CD4-positive, alpha-beta memory T cell (primary cell): ENCODE measurements at regions not wholly inside any gene's neighbourhood (a gene's known extent, or its start where the extent isn't known, plus 50 kb on each side); places are given as distances from the start of the nearest gene placed in this dataset.

Experiments
- CTCF ChIA-PET: fragments of 350-600 bp; sonication (Branson Sonifier 250); formaldehyde crosslinking; loops from one replicate; lab custom pipeline; 2021; ENCODE audit warnings: inconsistent platforms; ENCODE audit not compliant: partially characterized antibody; lab: Charles Lee
- POLR2A ChIA-PET: fragments of 350-600 bp; sonication (Branson Sonifier 250); formaldehyde crosslinking; loops from one replicate; lab custom pipeline; 2021; ENCODE audit not compliant: partially characterized antibody; lab: Charles Lee
- DNase-seq, 5 donors: peaks; one replicate each; pipeline versions ENCODE4 v3.0.0 to v3.0.0-alpha.2; 2020 to 2022; ENCODE audit warnings: mixed read lengths in 1 of 5
- H3K27ac ChIP-seq: one replicate; pipeline ENCODE4 v1.7.0; 2013; ENCODE audit warnings: low read depth, low read length
- H3K27me3 ChIP-seq: 2 replicates; pipeline ENCODE4 v1.7.0; 2013; ENCODE audit warnings: mild to moderate bottlenecking, low read length, moderate library complexity; ENCODE audit not compliant: insufficient read depth
- H3K36me3 ChIP-seq: 2 replicates; pipeline ENCODE4 v1.7.0; 2013; ENCODE audit warnings: mild to moderate bottlenecking, low read length, moderate library complexity; ENCODE audit not compliant: insufficient read depth
- H3K4me1 ChIP-seq: 2 replicates; pipeline ENCODE4 v1.7.0; 2013; ENCODE audit warnings: mild to moderate bottlenecking, low read length, moderate library complexity; ENCODE audit not compliant: insufficient read depth
- H3K4me3 ChIP-seq, 2 donors: one replicate each; pipeline ENCODE4 v1.7.0; 2013; ENCODE audit warnings: low read length in 2 of 2, mild to moderate bottlenecking in 1 of 2
- H3K9me3 ChIP-seq, 2 donors: one replicate each; pipeline ENCODE4 v1.7.0; 2013; ENCODE audit warnings: low read length in 2 of 2, control low read depth in 1 of 2; ENCODE audit not compliant: control insufficient read depth in 1 of 2
- H3K27ac Mint-ChIP-seq, 7 donors: one replicate each; pipeline ENCODE4 v1.8.0; 2020 to 2021; ENCODE audit warnings: mixed read lengths in 7 of 7, mild to moderate bottlenecking in 6 of 7, inconsistent platforms in 3 of 7, moderate library complexity in 3 of 7
- H3K27me3 Mint-ChIP-seq, 2 donors: one replicate each; pipeline ENCODE4 v1.8.0; 2020 to 2021; ENCODE audit warnings: mixed read lengths in 2 of 2
- H3K36me3 Mint-ChIP-seq, 2 donors: one replicate each; pipeline ENCODE4 v1.8.0; 2020 to 2021; ENCODE audit warnings: mixed read lengths in 2 of 2, inconsistent platforms in 1 of 2, mild to moderate bottlenecking in 1 of 2
- H3K4me1 Mint-ChIP-seq, 4 donors: one replicate each; pipeline ENCODE4 v1.8.0; 2020 to 2021; ENCODE audit warnings: mixed read lengths in 4 of 4, mild to moderate bottlenecking in 1 of 4
- H3K4me3 Mint-ChIP-seq, 8 donors: one replicate each; pipeline ENCODE4 v1.8.0; 2020 to 2021; ENCODE audit warnings: mixed read lengths in 8 of 8, mild to moderate bottlenecking in 7 of 8, moderate library complexity in 6 of 8, inconsistent platforms in 3 of 8
- H3K9me3 Mint-ChIP-seq, 8 donors: one replicate each; pipeline ENCODE4 v1.8.0; 2020 to 2021; ENCODE audit warnings: mixed read lengths in 8 of 8, mild to moderate bottlenecking in 5 of 8, inconsistent platforms in 3 of 8, moderate library complexity in 1 of 8
- intact Hi-C: fragments of 100-400 bp; cut with micrococcal nuclease; formaldehyde crosslinking; loops from one replicate; pipeline ENCODE4 v1.15.1; 2023

GRCh38 chr21:19833082-19833481, 1165.1 kb upstream of the NCAM2 start:
- ChIA-PET CTCF (no interaction called here), POLR2A (no interaction called here)
- H3K27me3 Mint-ChIP-seq = no peaks in the 10 kb centered on the region
- no peaks in the 10 kb centered on the region for H3K27me3 ChIP-seq
- no peaks in the 10 kb centered on the region for H3K4me1 Mint-ChIP-seq
- intact Hi-C loops = no loop called here
- peaks cover 0 to 27% (median 7%) of the 10 kb centered on the region in 8 donors for H3K9me3 Mint-ChIP-seq
- no peaks in the 10 kb centered on the region for H3K9me3 ChIP-seq
- DNase-seq = no peak
- H3K27ac ChIP-seq = no peak overlapping the region
- H3K36me3 ChIP-seq = no peaks in the 10 kb centered on the region
- H3K4me3 ChIP-seq = no peak overlapping the region
- no peaks in the 10 kb centered on the region for H3K36me3 Mint-ChIP-seq
- H3K4me3 Mint-ChIP-seq = no peak overlapping the region
- H3K4me1 ChIP-seq = no peaks in the 10 kb centered on the region
- H3K27ac Mint-ChIP-seq = no peak overlapping the region

DNA sequence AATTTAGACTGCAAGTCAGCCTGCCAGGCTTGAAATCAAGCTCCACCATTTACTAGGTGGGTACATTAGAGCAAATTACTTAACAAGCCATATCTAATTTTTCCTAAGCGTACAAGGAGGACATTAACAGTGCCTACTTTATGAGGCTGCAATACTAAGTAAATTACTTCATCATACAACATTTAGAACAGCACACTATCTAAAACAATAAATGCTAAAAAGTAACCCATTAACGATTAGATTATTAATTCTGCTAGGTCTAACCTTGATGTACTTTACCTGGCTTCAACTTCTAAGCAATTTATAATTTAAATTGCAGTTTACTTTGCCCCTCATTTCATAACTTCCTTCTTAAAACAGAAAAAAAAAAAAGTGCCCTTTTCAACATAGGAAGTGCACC, 1155.6 kb upstream of the NCAM2 start:
- Histone ChIP-seq H3K4me3 (no peak overlapping the region), H3K4me1 (no peaks in the 10 kb centered on the region), H3K27ac (no peak overlapping the region), H3K36me3 (no peaks in the 10 kb centered on the region), H3K9me3 (no peaks in the 10 kb centered on the region), H3K27me3 (no peaks in the 10 kb centered on the region)
- no peaks in the 10 kb centered on the region for H3K27me3 Mint-ChIP-seq
- ChIA-PET CTCF (no interaction called here), POLR2A (no interaction called here)
- intact Hi-C loops = no loop called here
- H3K36me3 Mint-ChIP-seq = no peaks in the 10 kb centered on the region
- H3K4me3 Mint-ChIP-seq = no peak overlapping the region
- peaks cover 0 to 18% (median 6%) of the 10 kb centered on the region in 8 donors for H3K9me3 Mint-ChIP-seq
- DNase-seq = no peak
- no peak overlapping the region for H3K27ac Mint-ChIP-seq
- H3K4me1 Mint-ChIP-seq = no peaks in the 10 kb centered on the region

GRCh38 chr21:19844334-19844733, 1153.9 kb upstream of the NCAM2 start:
- peaks cover 0 to 12% (median 2%) of the 10 kb centered on the region in 8 donors for H3K9me3 Mint-ChIP-seq
- no peaks in the 10 kb centered on the region for H3K4me1 ChIP-seq
- no peaks in the 10 kb centered on the region for H3K9me3 ChIP-seq
- no peak overlapping the region for H3K27ac ChIP-seq
- no peaks in the 10 kb centered on the region for H3K27me3 ChIP-seq
- no peak overlapping the region for H3K4me3 Mint-ChIP-seq
- H3K36me3 Mint-ChIP-seq = no peaks in the 10 kb centered on the region
- H3K27ac Mint-ChIP-seq = no peak overlapping the region
- no peak for DNase-seq
- intact Hi-C loops = no loop called here
- CTCF ChIA-PET = no interaction called here
- H3K4me1 Mint-ChIP-seq = no peaks in the 10 kb centered on the region
- no peak overlapping the region for H3K4me3 ChIP-seq
- H3K36me3 ChIP-seq = no peaks in the 10 kb centered on the region
- no peaks in the 10 kb centered on the region for H3K27me3 Mint-ChIP-seq
- POLR2A ChIA-PET = no interaction called here

DNA sequence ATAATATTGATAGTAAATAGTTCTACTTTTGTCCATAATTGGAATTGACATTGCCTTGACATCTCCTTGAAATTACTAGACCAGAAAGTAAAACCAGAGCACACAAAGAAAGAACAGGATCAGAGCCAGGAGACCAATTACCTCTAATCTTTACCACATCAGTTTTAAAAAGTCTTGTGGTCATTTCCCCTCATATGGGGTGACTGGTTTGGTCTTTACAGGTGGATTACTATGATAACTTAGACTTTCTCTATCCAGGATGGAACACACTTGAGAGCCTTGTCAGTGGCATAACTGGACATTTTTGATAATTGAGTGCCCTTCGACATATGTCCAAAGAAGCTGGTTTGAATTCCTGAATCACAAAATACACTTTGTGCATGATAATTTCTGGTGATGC, 1148.1 kb upstream of the NCAM2 start:
- DNase-seq = no peak
- H3K27ac Mint-ChIP-seq = no peak overlapping the region
- CTCF ChIA-PET = no interaction called here
- H3K4me1 Mint-ChIP-seq = no peaks in the 10 kb centered on the region
- H3K4me1 ChIP-seq = no peaks in the 10 kb centered on the region
- no peak overlapping the region for H3K4me3 ChIP-seq
- intact Hi-C loops = no loop called here
- H3K36me3 Mint-ChIP-seq = no peaks in the 10 kb centered on the region
- H3K36me3 ChIP-seq = no peaks in the 10 kb centered on the region
- H3K4me3 Mint-ChIP-seq = no peak overlapping the region
- peaks cover 0 to 18% (median 9%) of the 10 kb centered on the region in 8 donors for H3K9me3 Mint-ChIP-seq
- no peaks in the 10 kb centered on the region for H3K27me3 Mint-ChIP-seq
- no peak overlapping the region for H3K27ac ChIP-seq
- POLR2A ChIA-PET = no interaction called here
- H3K27me3 ChIP-seq = no peaks in the 10 kb centered on the region
- no peaks in the 10 kb centered on the region for H3K9me3 ChIP-seq

DNA sequence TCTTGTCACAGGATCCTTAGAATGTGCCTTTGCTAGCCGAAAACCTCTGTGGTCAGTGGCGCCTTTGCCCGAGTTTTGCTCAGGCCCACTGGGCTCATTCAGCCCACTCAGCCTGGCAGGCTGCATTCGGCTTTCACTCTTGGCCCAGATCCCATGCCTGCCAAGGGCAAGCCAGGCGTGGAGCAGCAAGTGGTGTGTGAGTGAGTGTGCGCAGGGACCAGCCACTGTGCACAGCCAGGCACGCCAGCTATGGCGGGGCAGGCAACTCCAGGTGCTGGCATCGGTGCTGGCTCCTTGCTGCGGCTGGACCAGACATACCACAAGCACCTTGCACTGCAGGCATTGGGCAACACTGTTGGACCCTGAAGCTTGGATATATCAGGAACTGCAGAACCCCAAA, 1145.1 kb upstream of the NCAM2 start:
- no peaks in the 10 kb centered on the region for H3K4me1 ChIP-seq
- DNase-seq = peak in 1 of 5 donors; percentile 21
- H3K27ac ChIP-seq = no peak overlapping the region
- H3K9me3 ChIP-seq = no peaks in the 10 kb centered on the region
- peaks cover 0 to 24% (median 10%) of the 10 kb centered on the region in 8 donors for H3K9me3 Mint-ChIP-seq
- no peak overlapping the region for H3K4me3 ChIP-seq
- intact Hi-C loops = no loop called here
- no peaks in the 10 kb centered on the region for H3K27me3 ChIP-seq
- no peaks in the 10 kb centered on the region for H3K27me3 Mint-ChIP-seq
- H3K36me3 ChIP-seq = no peaks in the 10 kb centered on the region
- ChIA-PET POLR2A (no interaction called here), CTCF (no interaction called here)
- H3K36me3 Mint-ChIP-seq = no peaks in the 10 kb centered on the region
- H3K4me3 Mint-ChIP-seq = no peak overlapping the region
- no peaks in the 10 kb centered on the region for H3K4me1 Mint-ChIP-seq
- no peak overlapping the region for H3K27ac Mint-ChIP-seq

DNA sequence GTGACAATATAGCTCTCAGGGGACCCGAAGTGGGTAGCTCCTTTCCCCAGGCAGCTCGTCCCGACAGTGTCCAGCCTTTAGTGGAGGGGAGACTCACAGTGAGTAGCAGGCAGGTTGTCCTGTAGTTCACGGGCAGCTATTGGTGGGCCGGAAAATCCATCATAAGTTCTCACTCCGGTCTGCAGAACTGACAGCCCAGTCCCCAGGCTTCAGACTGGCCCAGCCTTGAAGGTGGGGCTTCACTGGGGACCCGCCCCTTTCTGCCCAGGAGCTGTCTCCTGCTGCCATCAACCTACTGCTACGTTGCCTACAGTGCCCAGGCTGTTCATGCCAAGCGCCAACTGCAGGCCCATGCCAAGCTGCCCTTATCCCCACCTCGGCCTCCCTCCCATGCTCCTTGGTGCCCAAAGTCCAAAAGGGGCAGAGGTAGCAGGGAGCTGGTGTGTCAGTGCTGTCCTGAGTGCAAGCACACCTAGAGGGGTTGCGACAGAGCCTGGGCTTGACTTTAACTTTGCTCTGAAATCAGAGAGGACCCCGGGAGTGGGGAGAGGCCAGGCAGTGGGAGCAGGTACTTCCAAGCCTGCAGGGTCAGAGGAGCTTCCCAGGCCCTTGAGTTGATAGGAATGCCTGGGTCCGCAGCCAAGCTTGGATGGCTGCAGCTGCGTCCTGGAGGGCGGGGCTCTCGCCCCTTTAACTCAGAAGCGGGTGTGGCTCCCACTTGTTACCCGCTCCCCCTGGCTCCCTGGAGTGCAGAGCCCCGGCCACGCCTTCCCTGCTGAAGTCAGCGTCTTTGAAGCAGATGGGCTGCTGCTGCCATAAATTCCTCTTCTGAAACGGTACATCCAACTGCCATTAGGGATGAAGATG, 1144.3 kb upstream of the NCAM2 start:
- no peaks in the 10 kb centered on the region for H3K4me1 ChIP-seq
- H3K27ac ChIP-seq = no peak overlapping the region
- Mint-ChIP-seq H3K4me1 (no peaks in the 10 kb centered on the region), H3K27me3 (no peaks in the 10 kb centered on the region), H3K27ac (no peak overlapping the region), H3K36me3 (no peaks in the 10 kb centered on the region), H3K4me3 (no peak overlapping the region), H3K9me3 (peaks cover 0 to 21% (median 10%) of the 10 kb centered on the region in 8 donors)
- DNase-seq = peak in 1 of 5 donors; percentile 13
- ChIA-PET POLR2A (no interaction called here), CTCF (no interaction called here)
- no peaks in the 10 kb centered on the region for H3K27me3 ChIP-seq
- intact Hi-C loops = no loop called here
- no peaks in the 10 kb centered on the region for H3K36me3 ChIP-seq
- H3K9me3 ChIP-seq = no peaks in the 10 kb centered on the region
- H3K4me3 ChIP-seq = no peak overlapping the region

DNA sequence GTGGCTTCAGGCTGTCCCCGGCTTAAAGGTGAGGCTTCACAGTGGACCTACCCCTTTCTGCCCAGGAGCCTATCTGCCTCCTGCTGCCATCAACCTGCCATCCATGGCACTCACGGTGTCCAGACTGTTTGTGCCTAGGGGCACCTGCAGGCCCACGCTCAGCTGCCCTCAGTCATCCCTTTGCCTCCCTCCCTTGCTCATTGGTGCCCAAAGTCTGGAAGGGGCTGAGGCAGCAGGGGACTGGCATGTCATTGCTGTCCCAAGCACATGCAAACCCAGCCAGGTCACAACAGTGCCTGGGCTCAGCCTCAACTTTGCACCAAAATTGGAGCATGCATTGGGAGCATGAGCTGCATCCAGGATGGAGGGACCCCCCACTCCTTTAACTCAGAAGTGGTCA, 1142.7 kb upstream of the NCAM2 start:
- POLR2A ChIA-PET = no interaction called here
- intact Hi-C loops = no loop called here

More for the DNA sequence above, 1142.7 kb upstream of the NCAM2 start:
- Histone ChIP-seq H3K9me3 (no peaks in the 10 kb centered on the region), H3K36me3 (no peaks in the 10 kb centered on the region), H3K4me3 (no peak overlapping the region), H3K4me1 (no peaks in the 10 kb centered on the region), H3K27ac (no peak overlapping the region), H3K27me3 (no peaks in the 10 kb centered on the region)
- Mint-ChIP-seq H3K9me3 (peaks cover 0 to 21% (median 10%) of the 10 kb centered on the region in 8 donors), H3K27ac (no peak overlapping the region), H3K4me3 (no peak overlapping the region), H3K4me1 (no peaks in the 10 kb centered on the region), H3K27me3 (no peaks in the 10 kb centered on the region), H3K36me3 (no peaks in the 10 kb centered on the region)
- peak in 1 of 5 donors; percentile 4 for DNase-seq
- CTCF ChIA-PET = no interaction called here
